HepG2 (cell line): ENCODE measurements at regions not wholly inside any gene's neighbourhood (a gene's known extent, or its start where the extent isn't known, plus 50 kb on each side); places are given as distances from the start of the nearest gene placed in this dataset.

Experiments used
- ATAC-seq: fragments of 200-7000 bp; cut with Tn5 transposase; 3 replicates; pipeline ENCODE4 v1.9.1; 2020; ENCODE audit warnings: mild to moderate bottlenecking, moderate library complexity
- BruUV-seq: library from RNA; stranded (reverse); fragments of 400-500 nt; replicated peaks from 2 replicates; lab custom pipeline; 2021; lab: Mats Ljungman, UMichigan
- CTCF ChIA-PET: fragments of 300-600 bp; formaldehyde crosslinking; extraction: SDS; loops from one replicate; lab custom pipeline; 2021; ENCODE audit warnings: low total read pairs, inconsistent platforms, low intra/inter-chr PET ratio; lab: Yijun Ruan, JAX
- POLR2A ChIA-PET: fragments of 350-600 bp; sonication (Branson Sonifier 250); formaldehyde crosslinking; loops from one replicate; lab custom pipeline; 2020; ENCODE audit warnings: antibody characterized with exemption, inconsistent platforms; lab: Yijun Ruan, JAX
- DNase-seq: peaks from one replicate; pipeline ENCODE4 v3.0.0-alpha.2; 2015; ENCODE audit warnings: low spot score
- FAIRE-seq: peaks from 3 replicates; lab custom pipeline; 2011; peaks lifted over from hg19 to GRCh38; lab: Jason Lieb, UNC
- H2AFZ ChIP-seq: one replicate; pipeline ENCODE4 v1.6.1; 2011; ENCODE audit warnings: low read length, inconsistent platforms
- H3K27ac ChIP-seq: fragments of 300-600 bp; 3 replicates; pipeline ENCODE4 v1.8.0; 2011; ENCODE audit warnings: mixed run types, mild to moderate bottlenecking, mixed read lengths, low read length, inconsistent platforms; ENCODE audit not compliant: insufficient read depth; ENCODE audit errors: extremely low read length
- H3K27me3 ChIP-seq, 2 experiments: fragments of 200-600 bp in 1 of 2; 2 replicates in 1 of 2; 3 replicates in 1 of 2; pipeline versions ENCODE4 v1.6.0 to v1.8.0; 2011; ENCODE audit warnings: low read length in 2 of 2, mild to moderate bottlenecking in 2 of 2, moderate library complexity in 2 of 2, inconsistent platforms in 1 of 2; ENCODE audit not compliant: insufficient read depth in 2 of 2, control insufficient read depth in 1 of 2
- H3K36me3 ChIP-seq, 2 experiments: fragments of 200-600 bp in 1 of 2; replicated peaks in 1 of 2; 2 replicates in 1 of 2; 3 replicates in 1 of 2; pipeline versions ENCODE4 v1.5.1 to v1.8.0; 2011; ENCODE audit warnings: low read length in 2 of 2, inconsistent platforms in 1 of 2; ENCODE audit not compliant: insufficient read depth in 2 of 2, control insufficient read depth in 1 of 2
- H3K4me1 ChIP-seq: 2 replicates; pipeline ENCODE4 v1.5.1; 2012; ENCODE audit warnings: low read length, inconsistent platforms; ENCODE audit not compliant: insufficient read depth
- H3K4me2 ChIP-seq: 2 replicates; pipeline ENCODE4 v1.6.0; 2011; ENCODE audit warnings: low read depth, low read length, inconsistent platforms
- H3K4me3 ChIP-seq, 3 experiments: fragments of 200-600 bp in 1 of 3; sonication (generic), shearing (Covaris generic) in 1 of 3; replicated peaks in 1 of 3; 2 replicates each; pipeline ENCODE4 v1.5.1; 2011 to 2016; ENCODE audit warnings: low read length in 3 of 3, inconsistent platforms in 2 of 3, low read depth in 2 of 3, mild to moderate bottlenecking in 2 of 3, control low read depth in 1 of 3, mixed read lengths in 1 of 3; ENCODE audit not compliant: insufficient read depth in 1 of 3
- H3K79me2 ChIP-seq: one replicate; pipeline ENCODE4 v1.6.1; 2011; ENCODE audit warnings: low read length, inconsistent platforms; ENCODE audit not compliant: insufficient read depth
- H3K9ac ChIP-seq: 2 replicates; pipeline ENCODE4 v1.6.0; 2011; ENCODE audit warnings: mild to moderate bottlenecking, low read depth, low read length, inconsistent platforms; ENCODE audit not compliant: insufficient read depth
- H3K9me3 ChIP-seq: 2 replicates; pipeline ENCODE4 v1.5.1; 2012; ENCODE audit warnings: mild to moderate bottlenecking, low read length
- H4K20me1 ChIP-seq: 2 replicates; pipeline ENCODE4 v1.6.0; 2011; ENCODE audit warnings: inconsistent platforms, mild to moderate bottlenecking, low read length, moderate library complexity; ENCODE audit not compliant: insufficient read depth
- ARNT ChIP-seq: fragments of 450-650 bp; IDR thresholded peaks from 2 replicates; pipeline ENCODE4 v1.6.1; 2017
- ATRX ChIP-seq: sonication (generic); formaldehyde crosslinking; IDR thresholded peaks from 2 replicates; pipeline ENCODE4 v1.4.0; 2020; ENCODE audit warnings: missing genetic modification reagents, borderline replicate concordance
- BORCS8-MEF2B ChIP-seq: sonication (generic); formaldehyde crosslinking; IDR thresholded peaks from 2 replicates; pipeline ENCODE4 v1.8.0; 2022; ENCODE audit warnings: mild to moderate bottlenecking, missing genetic modification reagents
- CREM ChIP-seq, 2 experiments: sonication (generic) in 1 of 2; formaldehyde crosslinking in 1 of 2; IDR thresholded peaks; 2 replicates each; pipeline versions ENCODE4 v1.4.0 to v1.6.1; 2016 to 2020; ENCODE audit warnings: antibody characterized with exemption in 1 of 2, mild to moderate bottlenecking in 1 of 2, missing genetic modification reagents in 1 of 2
- DPF2 ChIP-seq: sonication (generic); formaldehyde crosslinking; IDR thresholded peaks from 2 replicates; pipeline ENCODE4 v1.4.0; 2020; ENCODE audit warnings: mild to moderate bottlenecking, low read depth, missing genetic modification reagents, borderline replicate concordance
- FOXJ3 ChIP-seq: sonication (generic); formaldehyde crosslinking; IDR thresholded peaks from 2 replicates; pipeline ENCODE4 v1.4.0; 2020; ENCODE audit warnings: missing genetic modification reagents, mild to moderate bottlenecking, borderline replicate concordance
- NRL ChIP-seq: sonication (generic); formaldehyde crosslinking; IDR thresholded peaks from 2 replicates; pipeline ENCODE4 v1.5.0; 2020; ENCODE audit warnings: missing genetic modification reagents, mild to moderate bottlenecking, moderate library complexity, borderline replicate concordance
- ZNF256 ChIP-seq: sonication (generic); formaldehyde crosslinking; conservative IDR thresholded peaks from 2 replicates; pipeline ENCODE4 v1.4.0; 2020; ENCODE audit warnings: missing genetic modification reagents
- ZNF563 ChIP-seq: sonication (generic); formaldehyde crosslinking; IDR thresholded peaks from 2 replicates; pipeline ENCODE4 v1.8.0; 2022; ENCODE audit warnings: mild to moderate bottlenecking, moderate library complexity, missing genetic modification reagents
- in situ Hi-C: cut with HindIII; loops from 2 replicates; pipeline ENCODE4 v1.10.0; 2017; ENCODE audit warnings: low pct_unique_long_range_greater_than_20kb; ENCODE audit not compliant: extremely low pct_ligation_motif_present
- intact Hi-C: fragments of 100-400 bp; cut with micrococcal nuclease; formaldehyde crosslinking; loops from one replicate; pipeline ENCODE4 v1.10.0; 2022; ENCODE audit not compliant: unreplicated experiment
- TF ChIP-seq, protein P1 (sequence below): sonication (generic); formaldehyde crosslinking; IDR thresholded peaks from 2 replicates; pipeline ENCODE4 v1.5.1; 2020; ENCODE audit warnings: mild to moderate bottlenecking, missing genetic modification reagents
- TF ChIP-seq, protein P2 (sequence below): sonication (generic); formaldehyde crosslinking; IDR thresholded peaks from 2 replicates; pipeline ENCODE4 v1.8.1; 2022; ENCODE audit warnings: low read depth, mild to moderate bottlenecking, missing genetic modification reagents

DNA sequence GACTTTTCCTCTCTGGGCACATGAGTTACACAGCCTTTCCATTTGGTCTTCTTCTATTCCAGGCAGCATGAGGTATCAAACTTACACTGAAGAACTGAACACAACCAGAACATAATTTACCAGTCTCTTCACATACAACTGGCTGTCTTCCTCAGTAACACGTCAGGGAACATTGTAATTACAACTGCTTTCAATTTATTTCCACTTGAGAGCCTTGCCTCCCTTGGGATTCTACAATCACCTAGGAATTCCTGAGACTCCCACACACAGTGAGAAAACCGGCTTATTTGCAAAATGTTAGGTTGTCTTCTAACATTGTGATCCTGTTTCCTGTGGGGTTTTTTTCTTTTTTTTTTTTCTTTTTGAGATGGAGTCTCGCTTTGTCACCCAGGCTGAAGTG, 149.9 kb downstream of the TMX3 start (continued):
- TF ChIP-seq ATRX (CRISPR knock-in tag) = no peak
- TF ChIP-seq ZNF256 = no peak
- TF ChIP-seq NRL (CRISPR knock-in tag) = no peak
- TF ChIP-seq ARNT = no peak
- no peak for TF ChIP-seq DPF2

DNA sequence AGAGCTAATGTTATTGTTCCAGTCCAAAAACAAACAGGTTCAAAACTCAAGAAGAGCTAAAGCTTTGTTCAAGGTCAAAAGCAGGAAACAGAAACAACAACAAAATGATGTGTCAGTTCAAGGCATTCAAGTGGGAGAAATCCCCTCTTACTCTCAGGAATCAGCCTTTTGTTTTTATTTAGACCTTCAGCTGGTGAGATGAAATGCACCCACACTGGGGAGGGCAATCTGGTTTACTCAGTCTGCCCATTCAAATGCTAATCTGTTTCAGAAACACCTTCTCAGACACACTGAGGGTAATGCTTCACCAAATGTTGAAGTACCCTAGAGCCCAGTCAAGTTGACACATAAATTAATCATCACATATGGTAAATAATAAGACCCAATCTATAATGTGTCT, 150.6 kb downstream of the TMX3 start:
- POLR2A ChIA-PET = no interaction called here

More for the DNA sequence above, 150.6 kb downstream of the TMX3 start:
- no TSS peak for BruUV-seq
- TF ChIP-seq ZNF563 (CRISPR knock-in tag) (no peak), FOXJ3 (CRISPR knock-in tag) (no peak), BORCS8-MEF2B (CRISPR knock-in tag) (no peak), CREM (IDR thresholded peaks at IDR 0.05) (no peak), CREM (CRISPR knock-in tag; IDR thresholded peaks at IDR 0.05) (no peak)
- TF ChIP-seq, protein P1, sequence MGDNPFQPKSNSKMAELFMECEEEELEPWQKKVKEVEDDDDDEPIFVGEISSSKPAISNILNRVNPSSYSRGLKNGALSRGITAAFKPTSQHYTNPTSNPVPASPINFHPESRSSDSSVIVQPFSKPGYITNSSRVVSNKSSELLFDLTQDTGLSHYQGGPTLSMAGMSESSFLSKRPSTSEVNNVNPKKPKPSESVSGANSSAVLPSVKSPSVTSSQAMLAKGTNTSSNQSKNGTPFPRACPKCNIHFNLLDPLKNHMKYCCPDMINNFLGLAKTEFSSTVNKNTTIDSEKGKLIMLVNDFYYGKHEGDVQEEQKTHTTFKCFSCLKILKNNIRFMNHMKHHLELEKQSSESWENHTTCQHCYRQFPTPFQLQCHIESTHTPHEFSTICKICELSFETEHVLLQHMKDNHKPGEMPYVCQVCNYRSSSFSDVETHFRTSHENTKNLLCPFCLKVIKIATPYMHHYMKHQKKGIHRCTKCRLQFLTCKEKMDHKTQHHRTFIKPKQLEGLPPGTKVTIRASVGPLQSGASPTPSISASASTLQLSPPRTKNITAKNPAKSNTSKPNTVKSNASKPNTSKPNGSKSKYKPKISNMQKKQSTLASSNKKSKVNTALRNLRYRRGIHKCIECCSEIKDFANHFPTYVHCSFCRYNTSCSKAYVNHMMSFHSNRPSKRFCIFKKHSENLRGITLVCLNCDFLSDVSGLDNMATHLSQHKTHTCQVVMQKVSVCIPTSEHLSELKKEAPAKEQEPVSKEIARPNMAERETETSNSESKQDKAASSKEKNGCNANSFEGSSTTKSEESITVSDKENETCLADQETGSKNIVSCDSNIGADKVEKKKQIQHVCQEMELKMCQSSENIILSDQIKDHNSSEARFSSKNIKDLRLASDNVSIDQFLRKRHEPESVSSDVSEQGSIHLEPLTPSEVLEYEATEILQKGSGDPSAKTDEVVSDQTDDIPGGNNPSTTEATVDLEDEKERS = no peak
- TF ChIP-seq, protein P2, sequence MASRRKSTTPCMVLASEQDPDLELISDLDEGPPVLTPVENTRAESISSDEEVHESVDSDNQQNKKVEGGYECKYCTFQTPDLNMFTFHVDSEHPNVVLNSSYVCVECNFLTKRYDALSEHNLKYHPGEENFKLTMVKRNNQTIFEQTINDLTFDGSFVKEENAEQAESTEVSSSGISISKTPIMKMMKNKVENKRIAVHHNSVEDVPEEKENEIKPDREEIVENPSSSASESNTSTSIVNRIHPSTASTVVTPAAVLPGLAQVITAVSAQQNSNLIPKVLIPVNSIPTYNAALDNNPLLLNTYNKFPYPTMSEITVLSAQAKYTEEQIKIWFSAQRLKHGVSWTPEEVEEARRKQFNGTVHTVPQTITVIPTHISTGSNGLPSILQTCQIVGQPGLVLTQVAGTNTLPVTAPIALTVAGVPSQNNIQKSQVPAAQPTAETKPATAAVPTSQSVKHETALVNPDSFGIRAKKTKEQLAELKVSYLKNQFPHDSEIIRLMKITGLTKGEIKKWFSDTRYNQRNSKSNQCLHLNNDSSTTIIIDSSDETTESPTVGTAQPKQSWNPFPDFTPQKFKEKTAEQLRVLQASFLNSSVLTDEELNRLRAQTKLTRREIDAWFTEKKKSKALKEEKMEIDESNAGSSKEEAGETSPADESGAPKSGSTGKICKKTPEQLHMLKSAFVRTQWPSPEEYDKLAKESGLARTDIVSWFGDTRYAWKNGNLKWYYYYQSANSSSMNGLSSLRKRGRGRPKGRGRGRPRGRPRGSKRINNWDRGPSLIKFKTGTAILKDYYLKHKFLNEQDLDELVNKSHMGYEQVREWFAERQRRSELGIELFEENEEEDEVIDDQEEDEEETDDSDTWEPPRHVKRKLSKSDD (CRISPR knock-in tag) = no peak
- no peaks in the 10 kb centered on the region for H4K20me1 ChIP-seq
- CTCF ChIA-PET = no interaction called here
- no peaks in the 10 kb centered on the region for H3K27me3 ChIP-seq
- no peaks in the 10 kb centered on the region for H3K79me2 ChIP-seq
- H3K4me1 ChIP-seq = no peaks in the 10 kb centered on the region
- no peaks in the 10 kb centered on the region for H3K9me3 ChIP-seq
- no peak overlapping the region for H3K9ac ChIP-seq
- no peak overlapping the region for H3K4me2 ChIP-seq
- no peaks in the 10 kb centered on the region for H3K36me3 ChIP-seq
- H3K27ac ChIP-seq = no peak overlapping the region
- in situ Hi-C loops = no loop called here
- FAIRE-seq = no peak
- ATAC-seq = no peak
- DNase-seq = no peak
- no peak overlapping the region for H2AFZ ChIP-seq
- intact Hi-C loops = no loop called here
- H3K4me3 ChIP-seq = no peak overlapping the region
